Activated T-helper 1 cell treated with anti-CD3 and anti-CD28 coated beads, Interleukin-2, amount 50 U/mL, for 16 hours (primary cell): ENCODE measurements at regions not wholly inside any gene's neighbourhood (a gene's known extent, or its start where the extent isn't known, plus 50 kb on each side); places are given as distances from the start of the nearest gene placed in this dataset.

Experiments
- DNase-seq, 2 donors: peaks; one replicate each; pipeline ENCODE4 v3.0.0-alpha.2; 2020; ENCODE audit warnings: low read depth in 1 of 2, low spot score in 1 of 2

DNA sequence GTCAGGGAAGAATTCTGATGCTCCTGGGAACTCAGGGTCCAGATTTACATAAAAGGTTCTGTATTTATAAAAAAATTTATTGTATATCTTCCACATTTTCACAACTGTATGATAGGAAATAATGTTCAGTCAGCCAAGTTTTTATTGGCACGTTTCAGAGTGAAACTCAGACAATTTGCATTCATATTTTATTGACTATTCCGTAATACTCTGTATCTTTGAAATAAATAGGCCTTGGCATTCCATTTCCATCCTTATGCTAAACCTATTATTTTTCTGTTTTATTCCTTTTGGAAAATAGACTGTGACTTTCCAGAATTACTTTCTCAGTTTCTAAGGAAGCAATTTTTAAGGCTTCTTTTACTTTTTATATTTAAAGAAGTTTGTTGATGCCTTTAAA lies 329.0 kb downstream of the OLFM3 start:
- DNase-seq, result no peak

DNA sequence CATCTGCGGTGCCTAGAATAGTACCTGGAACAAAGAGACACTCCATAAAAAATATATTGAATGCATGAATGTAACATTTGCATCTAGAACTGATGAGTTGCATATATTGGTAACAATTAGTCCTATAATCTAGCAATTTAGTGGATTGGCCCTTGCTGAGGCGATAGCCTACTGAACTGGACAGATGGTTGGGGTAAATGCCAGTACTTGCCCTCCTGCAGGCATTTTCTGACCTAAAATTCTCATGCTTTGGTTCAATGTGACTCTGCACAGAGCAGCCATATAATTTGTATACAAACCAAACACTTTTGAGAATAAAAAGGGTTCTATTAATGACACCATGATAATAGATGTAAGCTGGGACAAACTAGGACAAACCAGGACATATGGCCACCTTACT lies 313.6 kb downstream of the OLFM3 start:
- DNase-seq, result no peak

DNA sequence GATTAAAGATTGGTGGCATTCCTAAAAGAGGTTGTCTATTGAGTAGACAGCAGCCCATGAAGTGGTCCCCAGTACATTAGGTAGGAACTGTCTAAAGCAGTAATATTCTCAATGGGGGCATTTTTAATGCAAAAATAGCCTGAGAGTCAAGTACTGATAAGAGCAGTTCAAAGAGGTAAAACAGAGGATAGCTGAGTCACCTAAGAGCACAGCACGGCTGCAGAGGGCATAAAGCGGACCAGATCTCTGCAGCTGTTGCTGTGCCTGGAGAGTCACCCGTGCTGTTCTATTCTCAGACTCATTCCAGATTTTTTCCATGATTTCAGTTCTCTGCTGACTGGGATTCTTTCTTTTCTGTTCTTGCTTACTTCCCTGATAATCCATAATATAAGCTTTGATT lies 313.2 kb downstream of the OLFM3 start:
- DNase-seq, result no peak

DNA sequence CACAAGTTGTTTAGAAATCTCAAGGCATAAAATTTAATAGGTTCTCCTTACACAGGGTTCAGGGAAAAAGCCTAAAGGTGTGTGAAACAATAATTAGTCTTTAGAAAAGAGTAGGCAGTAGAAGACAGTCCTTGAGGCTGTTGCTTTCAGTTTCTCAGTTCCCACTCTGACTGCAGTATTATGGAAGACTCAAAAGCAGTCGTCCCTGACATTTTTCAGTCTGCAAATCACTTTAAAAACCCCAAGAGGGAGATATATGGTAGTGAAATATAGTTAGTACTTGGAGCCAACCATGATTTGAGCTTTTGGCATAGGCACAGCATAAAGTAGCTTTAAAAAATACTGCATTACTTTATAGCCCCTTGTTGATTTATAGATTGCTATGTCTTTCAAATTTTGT lies 299.7 kb downstream of the OLFM3 start:
- DNase-seq, result no peak

DNA sequence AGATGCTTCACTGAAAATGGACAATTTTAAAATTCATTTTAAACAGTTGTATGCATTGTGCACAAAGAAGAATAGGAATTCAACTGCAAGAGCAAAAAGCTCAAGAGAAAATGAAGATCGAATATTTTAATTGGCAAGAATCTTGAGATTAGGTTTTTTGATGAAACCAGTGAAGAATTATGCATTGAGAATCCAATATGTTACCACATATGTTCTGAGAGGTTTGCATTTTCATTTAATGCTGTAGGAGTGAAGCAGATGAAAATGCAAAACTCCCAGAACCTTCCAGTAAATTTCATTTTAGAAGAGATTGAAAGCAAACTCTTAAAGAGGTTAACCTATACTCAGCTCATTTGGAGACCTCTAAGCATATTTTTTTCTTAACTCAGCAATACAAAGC lies 298.0 kb downstream of the OLFM3 start:
- no peak for DNase-seq

DNA sequence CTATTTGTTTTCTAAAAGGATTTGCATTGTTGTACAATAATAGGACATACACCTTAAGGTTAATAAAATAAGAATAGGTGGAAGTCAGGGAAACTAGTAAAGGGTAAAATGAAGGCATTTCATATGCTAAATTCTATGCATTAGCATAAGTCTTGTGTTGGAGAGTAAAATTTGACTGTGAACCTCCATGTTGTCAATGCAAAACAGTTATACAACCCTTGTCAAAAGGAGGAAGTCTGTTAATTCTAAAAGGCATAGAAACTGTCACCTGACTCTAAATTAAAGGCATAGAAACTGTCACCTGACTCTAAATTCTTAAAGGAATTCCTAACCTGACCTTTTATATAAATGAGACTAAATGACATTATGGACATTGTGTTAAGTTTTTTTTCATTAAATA lies 291.8 kb downstream of the OLFM3 start:
- DNase-seq, result no peak

DNA sequence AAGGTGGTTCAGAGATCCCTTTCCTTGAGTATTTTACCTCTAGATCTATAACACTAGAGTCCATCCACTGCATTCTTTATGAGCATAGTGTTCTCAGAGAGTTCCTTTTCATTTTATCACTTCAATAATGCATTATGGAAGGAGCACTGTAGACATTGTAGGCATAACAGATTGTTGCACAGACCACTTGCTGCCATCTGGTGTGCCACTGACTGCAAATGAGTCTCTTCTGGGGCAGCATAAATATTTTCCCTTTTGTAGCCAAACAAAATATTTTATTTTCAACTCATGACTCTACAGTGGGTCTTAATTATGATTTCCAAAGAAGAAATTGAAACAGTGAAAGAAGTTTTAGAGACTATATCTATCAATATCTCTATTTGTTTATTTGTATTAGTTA lies 290.4 kb downstream of the OLFM3 start:
- DNase-seq, result no peak

DNA sequence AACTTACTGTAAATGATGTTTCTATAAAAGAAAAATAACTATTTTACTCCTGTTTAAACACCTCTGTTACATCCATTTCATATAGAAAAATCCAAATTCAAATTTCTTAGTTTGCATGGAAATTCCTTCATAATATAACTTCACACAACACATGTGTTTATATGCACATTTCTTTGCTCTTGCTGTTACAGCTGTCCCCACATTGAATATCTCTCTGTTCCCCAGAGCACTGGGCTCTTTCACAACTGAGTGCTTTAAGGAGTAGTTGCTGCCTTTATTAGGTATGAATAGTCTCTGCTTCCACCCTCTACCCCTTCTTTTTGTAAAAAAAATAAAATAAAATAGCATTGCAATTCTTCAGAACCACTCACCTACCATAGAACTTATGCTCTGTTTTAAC lies 287.0 kb downstream of the OLFM3 start:
- no peak for DNase-seq

DNA sequence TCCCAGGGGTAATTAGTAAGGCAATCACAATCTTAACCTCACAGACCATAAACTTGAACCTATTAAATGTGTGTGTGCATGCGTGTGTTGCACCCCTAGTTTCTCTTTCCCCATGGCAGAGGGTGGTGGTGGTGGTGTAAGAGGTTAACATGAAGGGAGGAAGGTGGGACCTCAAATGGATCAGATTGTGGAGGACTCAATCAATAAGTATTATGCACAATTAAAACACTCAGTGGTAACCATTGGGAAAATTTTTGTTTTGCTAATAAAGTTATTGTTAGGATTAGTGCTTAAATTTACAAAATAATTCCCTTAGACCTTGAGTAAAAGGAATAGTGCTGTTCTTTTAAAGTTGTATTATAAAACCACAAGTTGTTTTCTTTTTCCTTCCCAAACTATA lies 283.0 kb downstream of the OLFM3 start:
- DNase-seq, result no peak

DNA sequence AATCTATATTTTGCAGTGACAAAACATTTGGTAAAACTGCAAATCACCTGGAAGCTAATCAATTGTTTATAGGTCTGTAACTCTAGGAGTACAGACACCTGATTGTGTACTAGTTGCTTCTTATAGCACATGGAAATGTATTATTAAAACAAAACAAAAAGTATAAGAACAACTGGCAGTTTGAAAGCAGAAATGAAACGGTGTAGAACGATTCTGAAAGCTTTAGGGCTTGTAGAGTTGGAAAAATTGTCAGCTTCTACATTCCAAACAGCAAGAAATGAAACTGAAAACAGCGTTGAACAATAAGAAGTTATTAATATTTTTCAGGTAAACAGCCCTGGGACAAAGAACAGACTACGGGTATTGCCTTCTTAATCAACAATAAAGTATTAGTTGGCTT lies 273.3 kb downstream of the OLFM3 start:
- no peak for DNase-seq

DNA sequence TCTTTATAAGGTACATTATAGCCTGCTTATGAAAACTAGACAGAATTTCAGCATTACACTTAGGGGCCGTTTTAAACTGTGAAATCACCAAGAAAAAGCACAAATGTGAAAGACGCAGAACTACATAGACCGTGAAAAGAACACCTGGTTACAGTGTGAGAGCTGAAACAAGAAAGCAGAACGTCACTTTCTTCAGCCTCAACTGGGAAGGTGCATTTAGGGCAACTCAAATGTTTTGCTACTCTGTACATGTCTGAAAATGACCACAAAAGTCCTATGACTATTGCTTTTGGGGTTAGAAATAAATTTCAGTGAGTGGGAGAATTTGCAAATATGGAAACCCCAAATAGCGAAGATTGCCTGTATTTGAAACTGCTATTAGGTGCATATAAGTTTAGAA lies 268.7 kb downstream of the OLFM3 start:
- DNase-seq, result no peak

DNA sequence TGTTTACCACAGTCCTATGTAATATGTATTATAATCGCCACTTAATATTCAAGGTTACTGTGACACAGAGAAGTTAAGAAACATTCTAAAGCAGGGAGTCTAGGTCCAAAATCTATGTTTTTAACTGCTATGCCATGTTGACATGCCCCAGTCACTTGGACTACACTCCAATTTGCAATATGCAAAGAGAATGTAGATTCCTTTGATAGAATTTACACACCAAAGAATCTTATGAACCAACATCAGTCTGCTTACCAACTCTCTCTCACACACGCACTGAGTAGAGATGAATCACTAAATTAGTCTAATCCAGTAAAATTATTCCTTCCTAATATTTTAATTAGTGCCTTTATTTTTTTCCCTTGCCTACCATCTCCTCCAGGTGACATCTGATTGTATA lies 266.2 kb downstream of the OLFM3 start:
- no peak for DNase-seq

DNA sequence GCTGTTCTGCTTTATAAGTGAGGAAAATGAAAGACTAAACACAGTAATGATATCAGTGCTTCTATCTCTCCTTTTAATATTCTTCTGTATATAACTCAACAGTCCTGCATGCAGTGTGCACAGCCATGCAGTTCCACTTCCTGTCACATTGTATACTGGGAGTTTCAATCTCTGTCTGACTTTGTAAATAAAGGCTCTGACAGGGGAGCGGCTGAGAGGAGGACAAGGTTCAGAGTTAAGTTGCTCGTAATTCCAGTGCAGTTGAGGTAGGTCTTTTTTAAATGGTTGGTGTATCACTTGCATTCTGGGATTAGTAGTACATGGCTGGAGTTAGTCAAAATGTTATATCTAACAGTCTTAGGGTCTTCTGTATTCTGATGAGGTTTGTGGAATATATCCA lies 264.5 kb downstream of the OLFM3 start:
- no peak for DNase-seq

DNA sequence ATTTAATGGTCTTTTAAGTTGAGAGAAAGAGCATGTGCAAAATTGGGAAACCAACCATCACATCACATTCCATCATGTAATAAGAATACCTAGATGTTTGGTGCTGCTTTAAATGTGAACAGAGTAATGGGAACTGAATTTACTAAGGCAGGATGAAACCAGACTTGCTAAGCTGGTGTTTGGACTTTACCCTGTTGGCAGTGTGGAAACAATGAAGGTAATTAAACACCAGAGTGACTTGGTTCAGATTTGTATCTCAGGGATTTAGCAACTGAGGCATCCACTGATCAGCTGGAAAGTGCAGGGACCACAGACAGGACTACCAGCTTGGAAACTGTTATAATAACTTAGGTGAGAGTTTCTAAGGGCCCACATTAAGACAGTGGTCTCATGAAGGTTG lies 263.4 kb downstream of the OLFM3 start:
- no peak for DNase-seq

DNA sequence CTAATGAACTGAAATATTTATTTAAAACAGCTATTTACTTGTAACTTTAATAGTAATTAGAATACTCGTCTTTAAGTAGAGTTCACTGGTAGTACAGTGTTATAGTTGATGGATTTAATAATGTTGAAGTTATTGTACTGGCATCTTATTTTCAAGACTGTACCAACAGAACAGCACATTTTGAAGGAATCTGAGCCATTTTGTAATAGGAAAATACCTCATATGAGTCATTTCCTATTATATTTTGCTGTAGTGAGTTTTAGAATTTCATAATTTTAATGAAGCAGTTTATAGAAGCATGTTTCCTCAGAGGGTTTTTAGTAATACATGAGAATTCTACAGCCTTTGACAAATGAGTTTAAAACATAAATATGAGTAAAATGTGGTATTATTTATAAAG lies 258.3 kb downstream of the OLFM3 start:
- no peak for DNase-seq

DNA sequence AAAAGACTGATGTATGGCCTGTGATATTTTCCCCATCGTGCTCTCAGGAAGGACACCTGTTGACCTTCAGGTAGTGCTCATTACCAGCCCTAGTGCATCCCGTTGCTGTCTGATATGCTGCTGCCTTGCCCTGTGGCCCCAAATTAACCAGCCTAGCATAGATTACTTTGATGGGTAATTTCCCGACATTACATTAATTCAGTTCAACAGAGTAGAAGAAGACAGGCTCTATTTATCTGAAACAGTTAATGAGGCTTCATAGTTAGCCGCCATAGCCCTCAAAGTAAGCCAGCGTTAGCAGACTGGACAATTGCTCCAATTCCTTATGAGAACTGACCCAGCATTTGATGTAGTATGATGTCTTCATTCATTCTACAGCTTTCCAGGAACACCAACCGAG lies 257.6 kb downstream of the OLFM3 start:
- no peak for DNase-seq

DNA sequence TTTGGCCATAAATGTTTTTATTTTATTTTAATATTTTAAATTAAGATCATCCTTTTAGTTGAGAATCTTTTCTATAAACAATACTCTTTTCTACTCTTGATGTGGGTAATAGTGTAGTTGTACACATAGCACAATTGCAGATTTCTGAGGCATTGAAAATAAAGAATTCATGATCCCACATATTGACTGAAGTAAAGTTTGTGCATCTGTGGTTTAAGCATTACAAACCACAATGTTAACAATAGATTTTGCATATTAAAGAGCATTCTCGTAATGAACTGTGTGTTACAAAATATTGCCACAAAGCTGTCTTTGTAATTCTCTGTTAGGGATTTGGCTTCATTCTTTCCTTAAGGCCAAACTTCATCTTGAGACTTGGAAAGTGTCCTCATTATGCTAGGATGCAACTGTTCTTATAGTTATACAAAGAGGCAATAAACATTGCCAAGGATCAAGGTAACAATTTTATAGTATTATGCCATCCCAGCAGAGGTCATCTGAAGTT lies 256.8 kb downstream of the OLFM3 start:
- no peak for DNase-seq

DNA sequence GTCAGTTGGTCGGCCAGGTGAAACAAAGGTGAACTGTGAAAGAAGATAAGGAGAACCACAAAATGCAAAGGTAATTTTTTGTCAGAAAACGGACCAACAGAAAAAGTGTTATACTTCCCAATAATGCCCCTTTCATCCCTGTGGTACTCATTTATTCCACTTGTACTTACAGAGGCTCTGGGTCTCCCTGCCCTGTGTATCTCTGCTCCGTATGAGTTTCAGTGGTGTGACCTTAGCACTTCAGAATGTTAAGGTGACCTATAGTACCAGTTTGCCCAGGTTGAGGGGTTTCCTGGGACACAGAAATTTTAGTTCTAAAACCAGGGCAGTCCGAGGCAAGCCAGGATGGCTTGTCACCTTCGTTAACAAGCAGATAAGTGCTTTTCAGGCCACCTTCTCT lies 254.8 kb downstream of the OLFM3 start:
- no peak for DNase-seq

DNA sequence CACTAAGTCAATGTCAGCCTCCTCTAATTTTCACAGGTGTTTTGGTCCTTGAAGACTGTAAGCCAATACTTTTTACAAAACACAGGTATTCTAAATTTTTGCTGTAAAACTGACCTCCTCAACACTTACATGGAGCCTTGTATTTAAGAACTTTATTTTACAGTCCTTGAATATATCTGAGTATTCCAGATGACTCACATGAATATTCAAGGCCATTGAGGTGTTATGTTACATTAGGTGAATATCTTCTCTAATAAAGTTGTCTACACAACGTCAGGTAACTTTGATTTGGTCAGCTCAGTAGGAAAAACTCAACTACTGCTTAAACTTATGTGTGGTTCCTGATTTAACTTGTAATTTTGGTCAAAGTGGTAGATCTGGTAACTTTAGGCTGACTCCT lies 254.2 kb downstream of the OLFM3 start:
- no peak for DNase-seq

DNA sequence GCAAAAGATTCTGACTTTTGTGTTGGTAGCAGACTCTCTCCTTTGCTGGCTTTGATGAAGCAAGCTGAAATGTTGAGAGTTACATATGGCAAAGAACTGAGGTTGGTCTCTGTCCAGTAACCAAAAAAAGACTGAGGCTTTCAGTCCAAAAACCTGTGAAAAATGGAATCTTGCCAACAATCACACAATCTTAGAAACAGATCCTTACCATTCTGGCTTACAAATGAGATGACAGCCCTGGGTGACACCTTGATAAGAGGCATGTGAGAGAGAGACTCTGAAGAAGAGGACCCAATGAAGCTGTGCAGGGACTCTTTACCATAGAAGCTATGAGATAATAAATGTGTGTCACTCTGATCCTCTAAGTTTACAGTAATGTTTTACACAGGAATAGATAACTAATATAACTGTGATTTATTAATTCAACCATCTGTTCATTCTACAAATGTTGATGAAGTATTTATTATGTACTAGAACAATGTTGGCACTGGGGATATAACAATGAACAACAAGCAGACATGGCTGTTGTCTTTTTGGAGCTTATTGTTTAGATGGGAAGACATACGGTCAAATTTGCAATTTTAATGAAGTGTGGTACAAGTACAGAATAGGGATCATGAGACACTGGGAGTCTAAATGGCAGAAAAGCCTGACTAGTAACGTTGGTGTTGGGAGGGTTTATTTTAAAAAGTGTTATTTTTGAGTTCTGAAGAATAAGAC lies 251.0 kb downstream of the OLFM3 start:
- DNase-seq, result no peak

DNA sequence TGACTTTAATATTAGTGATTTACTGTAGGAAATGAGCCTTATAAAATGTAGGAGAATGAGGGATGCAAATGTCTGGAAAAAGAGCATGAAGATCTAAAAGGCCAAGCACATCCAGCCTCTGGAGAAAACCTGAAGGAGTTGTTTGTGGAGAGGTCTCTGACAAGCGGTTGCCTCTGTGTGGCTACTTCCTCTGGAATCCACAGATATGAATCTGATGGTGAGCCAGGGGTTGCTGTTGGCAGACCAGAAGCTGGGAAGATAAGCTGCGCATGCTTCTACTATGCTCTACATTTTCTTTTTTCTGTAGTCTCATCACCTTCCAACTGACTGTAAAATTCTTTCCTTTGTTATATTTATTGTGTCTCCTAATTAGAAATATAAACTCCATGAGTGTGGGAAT lies 248.6 kb downstream of the OLFM3 start:
- DNase-seq, result no peak
